ENCODE measurements at regions not wholly inside any gene's neighbourhood (a gene's known extent, or its start where the extent isn't known, plus 50 kb on each side); places are given as distances from the start of the nearest gene placed in this dataset.

GRCh38 chr2:538646-539045 is 138.6 kb downstream of the TMEM18 start:
- 93 to 96% methylated on average over 2 of the region's 2 CpGs for WGBS, 2 donors
- Histone ChIP-seq H3K27me3 (no peaks in the 10 kb centered on the region), H3K36me3 (no peaks in the 10 kb centered on the region), H3K9me3 (peaks cover 0 to 3% (median 0%) of the 10 kb centered on the region in 4 donors), H3K4me1 (no peaks in the 10 kb centered on the region), H3K27ac (no peak overlapping the region), H3K4me3 (no peak overlapping the region)
- DNase-seq: no peak
- TF ChIP-seq POLR2AphosphoS5 (IDR thresholded peaks at IDR 0.05): no peak
- no peak for TF ChIP-seq POLR2A (IDR thresholded peaks at IDR 0.05)
- TF ChIP-seq EP300 (IDR thresholded peaks at IDR 0.05): no peak
- TF ChIP-seq CTCF (IDR thresholded peaks at IDR 0.05): no peak
- intact Hi-C loops (cut with DNase I): no loop called here

- 59 to 89% methylated on average over 3 of the region's 3 CpGs for WGBS, 2 donors
- peaks cover 0 to 9% (median 4%) of the 10 kb centered on the region in 4 donors for H3K9me3 ChIP-seq
Measured at GRCh38 chr2:535222-535621, 142.0 kb downstream of the TMEM18 start.

GRCh38 chr2:529852-530251 is 147.4 kb downstream of the TMEM18 start:
- WGBS, 2 donors: 74 to 80% methylated on average over 2 of the region's 2 CpGs
- intact Hi-C loops (cut with DNase I): no loop called here
- no peak for TF ChIP-seq POLR2A (IDR thresholded peaks at IDR 0.05)
- TF ChIP-seq POLR2AphosphoS5 (IDR thresholded peaks at IDR 0.05): no peak
- no peak for TF ChIP-seq EP300 (IDR thresholded peaks at IDR 0.05)
- TF ChIP-seq CTCF (IDR thresholded peaks at IDR 0.05): no peak
- H3K4me3 ChIP-seq: no peak overlapping the region
- no peaks in the 10 kb centered on the region for H3K36me3 ChIP-seq
- H3K4me1 ChIP-seq: no peaks in the 10 kb centered on the region
- no peak for DNase-seq
- peaks cover 0 to 6% (median 4%) of the 10 kb centered on the region in 4 donors for H3K9me3 ChIP-seq
- no peak overlapping the region for H3K27ac ChIP-seq
- H3K27me3 ChIP-seq: no peaks in the 10 kb centered on the region

More at GRCh38 chr2:535222-535621, 142.0 kb downstream of the TMEM18 start:
- no peak overlapping the region for H3K27ac ChIP-seq
- no peaks in the 10 kb centered on the region for H3K4me1 ChIP-seq
- TF ChIP-seq CTCF (IDR thresholded peaks at IDR 0.05) (no peak), POLR2A (IDR thresholded peaks at IDR 0.05) (no peak), EP300 (IDR thresholded peaks at IDR 0.05) (no peak), POLR2AphosphoS5 (IDR thresholded peaks at IDR 0.05) (no peak)
- no peaks in the 10 kb centered on the region for H3K36me3 ChIP-seq
- intact Hi-C loops (cut with DNase I): no loop called here
- no peak overlapping the region for H3K4me3 ChIP-seq
- no peaks in the 10 kb centered on the region for H3K27me3 ChIP-seq
- DNase-seq: no peak

GRCh38 chr2:529424-529823 is 147.8 kb downstream of the TMEM18 start:
- Histone ChIP-seq H3K9me3 (peaks cover 0 to 6% (median 4%) of the 10 kb centered on the region in 4 donors), H3K4me3 (no peak overlapping the region), H3K27me3 (no peaks in the 10 kb centered on the region), H3K4me1 (no peaks in the 10 kb centered on the region), H3K36me3 (no peaks in the 10 kb centered on the region), H3K27ac (no peak overlapping the region)
- intact Hi-C loops (cut with DNase I): no loop called here
- 0 to 1% methylated on average over 2 of the region's 2 CpGs for WGBS, 2 donors
- TF ChIP-seq CTCF (IDR thresholded peaks at IDR 0.05): no peak
- no peak for DNase-seq

GRCh38 chr2:527581-527980 is 149.6 kb downstream of the TMEM18 start:
- Histone ChIP-seq H3K9me3 (peaks cover 0 to 6% (median 2%) of the 10 kb centered on the region in 4 donors), H3K4me1 (no peaks in the 10 kb centered on the region), H3K27me3 (no peaks in the 10 kb centered on the region), H3K36me3 (no peaks in the 10 kb centered on the region), H3K4me3 (no peak overlapping the region), H3K27ac (no peak overlapping the region)
- intact Hi-C loops (cut with DNase I): no loop called here
- 69 to 73% methylated on average over 12 of the region's 12 CpGs for WGBS, 2 donors
- TF ChIP-seq CTCF (IDR thresholded peaks at IDR 0.05) (no peak), POLR2AphosphoS5 (IDR thresholded peaks at IDR 0.05) (no peak), POLR2A (IDR thresholded peaks at IDR 0.05) (no peak)
- DNase-seq: no peak

Measured in sigmoid colon (tissue), 6 donors.